ENCODE measurements at regions not wholly inside any gene's neighbourhood (a gene's known extent, or its start where the extent isn't known, plus 50 kb on each side); places are given as distances from the start of the nearest gene placed in this dataset.
"Not testable (repeated sequence)": the region's sequence is repeated elsewhere in the genome, so short reads cannot be mapped to it uniquely, and the experiment has no call there.

DNA sequence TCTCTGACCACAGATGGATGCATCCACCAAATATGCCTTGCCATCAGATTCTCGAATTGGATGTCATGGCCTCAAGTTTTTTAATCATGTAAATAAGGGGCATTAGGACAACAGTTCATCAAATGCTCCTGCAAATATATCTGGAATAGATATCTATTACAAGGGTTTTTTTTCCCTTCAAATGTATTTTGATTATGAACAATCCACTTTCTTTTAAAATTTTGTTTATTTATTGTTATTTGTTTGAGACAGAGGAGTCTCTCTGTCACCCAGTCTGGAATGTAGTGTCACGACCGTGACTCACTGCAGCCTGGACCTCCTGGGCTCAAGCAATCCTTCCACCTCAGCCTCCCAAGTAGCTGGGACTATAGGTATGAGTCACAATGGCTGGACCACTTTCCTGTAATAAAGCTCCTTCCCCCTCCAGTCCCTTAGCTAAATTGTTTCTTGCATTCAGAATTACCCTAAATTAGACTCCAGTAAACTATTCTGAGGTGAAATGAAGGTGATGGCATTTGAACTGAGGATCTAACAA is 1412.1 kb downstream of the EFNA5 start:
- ChIA-PET CTCF (no interaction called here), POLR2A (no interaction called here)
- TF ChIP-seq BHLHE40 (IDR thresholded peaks at IDR 0.05; ENCODE audit: borderline replicate concordance), result no peak
- TF ChIP-seq, protein P1, sequence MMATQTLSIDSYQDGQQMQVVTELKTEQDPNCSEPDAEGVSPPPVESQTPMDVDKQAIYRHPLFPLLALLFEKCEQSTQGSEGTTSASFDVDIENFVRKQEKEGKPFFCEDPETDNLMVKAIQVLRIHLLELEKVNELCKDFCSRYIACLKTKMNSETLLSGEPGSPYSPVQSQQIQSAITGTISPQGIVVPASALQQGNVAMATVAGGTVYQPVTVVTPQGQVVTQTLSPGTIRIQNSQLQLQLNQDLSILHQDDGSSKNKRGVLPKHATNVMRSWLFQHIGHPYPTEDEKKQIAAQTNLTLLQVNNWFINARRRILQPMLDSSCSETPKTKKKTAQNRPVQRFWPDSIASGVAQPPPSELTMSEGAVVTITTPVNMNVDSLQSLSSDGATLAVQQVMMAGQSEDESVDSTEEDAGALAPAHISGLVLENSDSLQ (IDR thresholded peaks at IDR 0.05), result no peak
- no peak for TF ChIP-seq ZNF384 (IDR thresholded peaks at IDR 0.05)
- no peak for TF ChIP-seq TARDBP (IDR thresholded peaks at IDR 0.05)
- TF ChIP-seq SUZ12 (IDR thresholded peaks at IDR 0.05), result no peak
- no peak for TF ChIP-seq LEF1 (IDR thresholded peaks at IDR 0.05; ENCODE audit: borderline replicate concordance)
- TF ChIP-seq ELF4 (IDR thresholded peaks at IDR 0.05), result no peak
- no peak for TF ChIP-seq CTBP1 (IDR thresholded peaks at IDR 0.05; ENCODE audit: borderline replicate concordance)
- TF ChIP-seq FOXA1 (IDR thresholded peaks at IDR 0.05), result no peak
- TF ChIP-seq FOXM1 (IDR thresholded peaks at IDR 0.05; ENCODE audit: borderline replicate concordance), result no peak
- TF ChIP-seq HDGF (IDR thresholded peaks at IDR 0.05; ENCODE audit: borderline replicate concordance), result no peak
- TF ChIP-seq L3MBTL2 (conservative IDR thresholded peaks at IDR 0.05), result no peak
- no peak for TF ChIP-seq SP1 (IDR thresholded peaks at IDR 0.05)
- TF ChIP-seq ARNT (IDR thresholded peaks at IDR 0.05), result no peak
- TF ChIP-seq NFRKB (IDR thresholded peaks at IDR 0.05), result no peak
- TF ChIP-seq FOXK2 (IDR thresholded peaks at IDR 0.05), result no peak
- no peak for DNase-seq (ENCODE audit: extremely low spot score)

- ChIA-PET POLR2A (no interaction called here), CTCF (no interaction called here)
- DNase-seq (ENCODE audit: extremely low spot score), result no peak
- no peak for TF ChIP-seq ARNT (IDR thresholded peaks at IDR 0.05)
- TF ChIP-seq ZNF384 (IDR thresholded peaks at IDR 0.05), result no peak
- no peak for TF ChIP-seq HDGF (IDR thresholded peaks at IDR 0.05; ENCODE audit: borderline replicate concordance)
- TF ChIP-seq ELF4 (IDR thresholded peaks at IDR 0.05), result no peak
- TF ChIP-seq FOXM1 (IDR thresholded peaks at IDR 0.05; ENCODE audit: borderline replicate concordance), result no peak
- TF ChIP-seq BHLHE40 (IDR thresholded peaks at IDR 0.05; ENCODE audit: borderline replicate concordance), result no peak
- TF ChIP-seq L3MBTL2 (conservative IDR thresholded peaks at IDR 0.05), result no peak
- no peak for TF ChIP-seq SUZ12 (IDR thresholded peaks at IDR 0.05)
- TF ChIP-seq, protein P1 (IDR thresholded peaks at IDR 0.05), result no peak
- no peak for TF ChIP-seq NFRKB (IDR thresholded peaks at IDR 0.05)
- no peak for TF ChIP-seq CTBP1 (IDR thresholded peaks at IDR 0.05; ENCODE audit: borderline replicate concordance)
- TF ChIP-seq FOXK2 (IDR thresholded peaks at IDR 0.05), result no peak
- TF ChIP-seq TARDBP (IDR thresholded peaks at IDR 0.05), result no peak
These were observed 1416.0 kb downstream of the EFNA5 start for GRCh38 chr5:106254784-106255183.

DNA sequence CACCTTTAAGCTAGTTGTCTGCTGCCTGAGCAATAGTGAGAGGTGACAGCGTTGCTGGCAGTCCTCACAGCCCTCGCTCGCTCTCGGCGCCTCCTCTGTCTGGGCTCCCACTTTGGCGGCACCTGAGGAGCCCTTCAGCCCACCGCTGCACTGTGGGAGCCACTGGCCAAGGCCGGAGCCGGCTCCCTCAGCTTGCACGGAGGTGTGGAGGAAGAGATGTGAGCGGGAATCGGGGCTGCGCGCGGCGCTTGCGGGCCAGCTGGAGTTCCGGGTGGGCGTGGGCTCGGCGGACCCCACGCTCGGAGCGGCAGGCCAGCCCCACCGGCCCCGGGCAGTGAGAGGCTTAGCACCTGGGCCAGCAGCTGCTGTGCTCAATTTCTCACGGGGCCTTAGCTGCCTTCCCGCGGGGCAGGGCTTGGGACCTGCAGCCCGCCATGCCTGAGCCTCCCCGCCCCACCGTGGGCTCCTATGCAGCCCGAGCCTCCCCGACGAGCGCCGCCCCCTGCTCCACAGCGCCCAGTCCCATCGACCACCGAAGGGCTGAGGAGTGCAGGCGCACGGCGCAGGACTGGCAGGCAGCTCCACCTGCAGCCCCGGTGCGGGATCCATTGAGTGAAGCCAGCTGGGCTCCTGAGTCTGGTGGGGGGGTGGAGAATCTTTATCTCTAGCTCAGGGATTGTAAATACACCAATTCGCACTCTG is 1424.5 kb downstream of the EFNA5 start:
- POLR2A ChIA-PET; CTCF ChIA-PET; DNase-seq (ENCODE audit: extremely low spot score): not testable (repeated sequence)

DNA sequence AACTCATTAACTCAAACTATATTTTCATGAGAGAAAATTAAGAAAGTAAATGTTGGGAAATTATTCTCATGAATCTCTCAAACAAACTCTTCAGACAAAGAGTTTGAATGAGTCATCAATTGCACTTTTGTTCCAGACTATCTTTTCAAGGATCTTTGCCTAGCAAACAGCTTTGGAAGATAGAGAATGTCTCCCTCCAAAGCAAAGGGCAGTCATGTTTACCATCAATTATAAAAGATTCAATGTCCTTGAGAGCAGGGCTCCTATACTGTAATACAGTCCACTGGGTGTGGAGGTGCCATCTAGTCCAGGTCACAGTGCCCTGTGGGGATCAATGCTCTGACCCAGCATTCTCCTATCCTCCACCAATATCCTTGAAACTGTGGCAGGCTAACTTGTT is 1429.3 kb downstream of the EFNA5 start:
- ChIA-PET CTCF (no interaction called here), POLR2A (no interaction called here)
- DNase-seq (ENCODE audit: extremely low spot score), result no peak
- no peak for TF ChIP-seq L3MBTL2 (conservative IDR thresholded peaks at IDR 0.05)
- no peak for TF ChIP-seq FOXK2 (IDR thresholded peaks at IDR 0.05)
- no peak for TF ChIP-seq LEF1 (IDR thresholded peaks at IDR 0.05; ENCODE audit: borderline replicate concordance)
- TF ChIP-seq BHLHE40 (IDR thresholded peaks at IDR 0.05; ENCODE audit: borderline replicate concordance), result no peak
- no peak for TF ChIP-seq ARNT (IDR thresholded peaks at IDR 0.05)
- TF ChIP-seq, protein P1 (IDR thresholded peaks at IDR 0.05), result no peak
- TF ChIP-seq NFRKB (IDR thresholded peaks at IDR 0.05), result no peak
- no peak for TF ChIP-seq FOXM1 (IDR thresholded peaks at IDR 0.05; ENCODE audit: borderline replicate concordance)
- TF ChIP-seq CTBP1 (IDR thresholded peaks at IDR 0.05; ENCODE audit: borderline replicate concordance), result no peak
- no peak for TF ChIP-seq HDGF (IDR thresholded peaks at IDR 0.05; ENCODE audit: borderline replicate concordance)
- no peak for TF ChIP-seq SUZ12 (IDR thresholded peaks at IDR 0.05)
- TF ChIP-seq SP1 (IDR thresholded peaks at IDR 0.05), result no peak
- no peak for TF ChIP-seq ELF4 (IDR thresholded peaks at IDR 0.05)
- TF ChIP-seq ZNF384 (IDR thresholded peaks at IDR 0.05), result no peak
- TF ChIP-seq FOXA1 (IDR thresholded peaks at IDR 0.05), result no peak
- TF ChIP-seq TARDBP (IDR thresholded peaks at IDR 0.05), result no peak

DNA sequence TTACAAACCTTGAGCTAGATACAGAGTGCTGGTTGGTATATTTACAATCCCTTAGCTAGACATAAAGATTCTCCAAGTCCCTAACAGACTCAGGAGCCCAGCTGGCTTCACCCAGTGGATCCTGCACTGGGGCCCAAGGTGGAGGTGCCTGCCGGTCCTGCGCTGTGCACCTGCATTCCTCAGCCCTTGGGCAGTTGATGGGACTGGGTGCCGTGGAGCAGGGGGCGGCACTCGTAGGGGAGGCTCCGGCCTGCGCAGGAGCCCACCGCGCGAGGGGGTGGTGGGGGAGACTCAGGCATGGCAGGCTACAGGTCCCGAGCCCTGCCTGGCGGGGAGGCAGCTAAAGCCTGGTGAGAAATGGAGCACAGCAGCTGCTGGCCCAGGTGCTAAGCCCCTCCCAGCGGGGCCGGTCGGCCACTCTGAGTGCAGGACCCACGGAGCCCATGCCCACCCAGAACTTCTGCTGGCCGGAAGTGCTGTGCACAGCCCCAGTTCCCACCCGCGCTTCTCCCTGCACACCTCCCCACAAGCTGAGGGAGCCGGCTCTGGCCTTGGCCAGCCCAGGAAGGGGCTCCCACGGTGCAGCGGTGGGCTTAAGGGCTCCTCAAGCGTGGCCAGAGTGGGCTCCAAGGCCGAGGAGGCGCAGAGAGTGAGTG is 1464.7 kb downstream of the EFNA5 start:
- no peak for TF ChIP-seq ELF4 (IDR thresholded peaks at IDR 0.05)
- no peak for TF ChIP-seq SP1 (IDR thresholded peaks at IDR 0.05)
- TF ChIP-seq, protein P1 (IDR thresholded peaks at IDR 0.05), result no peak
- TF ChIP-seq FOXM1 (IDR thresholded peaks at IDR 0.05; ENCODE audit: borderline replicate concordance), result no peak
- TF ChIP-seq HDGF (IDR thresholded peaks at IDR 0.05; ENCODE audit: borderline replicate concordance), result no peak
- TF ChIP-seq NFRKB (IDR thresholded peaks at IDR 0.05), result no peak
- CTCF ChIA-PET, result no interaction called here
- POLR2A ChIA-PET, result no interaction called here
- no peak for DNase-seq (ENCODE audit: extremely low spot score)

All from HEK293T (cell line).